OCI-LY3 (cell line): ENCODE measurements at regions not wholly inside any gene's neighbourhood (a gene's known extent, or its start where the extent isn't known, plus 50 kb on each side); places are given as distances from the start of the nearest gene placed in this dataset.

Experiments
- CTCF ChIP-seq: fragments of 200-600, 300-600 bp; sonication (generic); IDR thresholded peaks from 2 replicates; pipeline ENCODE4 v1.5.1; 2014; ENCODE audit warnings: antibody characterized with exemption, low read length, low read depth
- EZH2phosphoT487 ChIP-seq: fragments of 200-600 bp; shearing (Covaris generic); IDR thresholded peaks from 2 replicates; pipeline ENCODE4 v1.6.1; 2018; ENCODE audit warnings: antibody characterized with exemption, mixed run types, low read depth

DNA sequence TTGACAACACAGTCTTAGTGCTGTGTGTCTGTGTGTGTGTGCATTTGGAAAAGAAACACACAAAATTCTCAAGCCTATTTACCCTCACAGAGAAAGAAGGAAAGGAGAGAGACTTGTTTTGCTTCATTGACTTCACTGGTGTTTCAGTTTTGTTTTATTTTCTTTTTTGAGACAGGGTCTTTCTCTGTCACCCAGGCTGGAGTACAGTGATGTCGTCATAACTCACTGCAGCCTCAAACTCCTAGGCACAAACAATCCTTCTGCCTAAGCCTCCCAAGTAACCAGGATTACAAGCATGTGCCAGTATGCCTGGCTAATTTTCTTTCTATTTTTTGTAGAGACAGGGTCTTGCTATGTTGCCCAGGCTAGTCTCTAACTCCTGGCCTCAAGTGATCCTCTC is 636.9 kb downstream of the TAFA4 start:
- TF ChIP-seq CTCF = no peak
- no peak for TF ChIP-seq EZH2phosphoT487
